ENCODE measurements at regions not wholly inside any gene's neighbourhood (a gene's known extent, or its start where the extent isn't known, plus 50 kb on each side); places are given as distances from the start of the nearest gene placed in this dataset.

GRCh38 chr3:173275740-173276139 lies 121.8 kb upstream of the NLGN1 start:
- no peak for TF ChIP-seq POLR2A (IDR thresholded peaks at IDR 0.05)
- no peak for TF ChIP-seq CTCF (IDR thresholded peaks at IDR 0.05)

All from testis (tissue), 2 donors.